GM21529 (cell line): ENCODE measurements at regions not wholly inside any gene's neighbourhood (a gene's known extent, or its start where the extent isn't known, plus 50 kb on each side); places are given as distances from the start of the nearest gene placed in this dataset.
"Not testable (repeated sequence)": the region's sequence is repeated elsewhere in the genome, so short reads cannot be mapped to it uniquely, and the experiment has no call there.

Source experiments
- ATAC-seq: cut with Tn5 transposase; IDR thresholded peaks from one replicate; pipeline ENCODE4 v1.9.1; 2021; ENCODE audit not compliant: unreplicated experiment

DNA sequence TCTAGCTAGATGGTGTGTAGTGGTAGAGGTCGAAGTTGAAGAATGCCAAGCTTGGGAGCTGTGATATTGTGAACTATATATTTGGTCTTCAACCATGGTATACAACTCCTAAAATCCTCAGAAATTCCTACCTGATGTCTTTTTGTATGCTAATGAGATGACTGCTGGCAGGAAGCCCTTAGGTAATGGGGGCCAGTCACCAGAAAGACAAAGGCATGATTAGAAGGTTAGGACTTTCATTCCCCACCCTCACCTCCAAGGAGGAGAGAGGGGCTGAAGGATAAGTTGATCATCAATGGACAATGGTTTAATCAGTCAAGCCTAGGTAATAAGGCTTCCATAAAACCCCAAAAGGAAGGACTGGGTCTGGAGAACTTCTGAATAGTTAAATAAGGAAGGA is 285.7 kb upstream of the POU5F2 start:
- no peak for ATAC-seq

- ATAC-seq = no peak
Measured at GRCh38 chr5:94025788-94026473, 284.5 kb upstream of the POU5F2 start.

GRCh38 chr5:94024620-94025019 is 283.2 kb upstream of the POU5F2 start:
- ATAC-seq = no peak

DNA sequence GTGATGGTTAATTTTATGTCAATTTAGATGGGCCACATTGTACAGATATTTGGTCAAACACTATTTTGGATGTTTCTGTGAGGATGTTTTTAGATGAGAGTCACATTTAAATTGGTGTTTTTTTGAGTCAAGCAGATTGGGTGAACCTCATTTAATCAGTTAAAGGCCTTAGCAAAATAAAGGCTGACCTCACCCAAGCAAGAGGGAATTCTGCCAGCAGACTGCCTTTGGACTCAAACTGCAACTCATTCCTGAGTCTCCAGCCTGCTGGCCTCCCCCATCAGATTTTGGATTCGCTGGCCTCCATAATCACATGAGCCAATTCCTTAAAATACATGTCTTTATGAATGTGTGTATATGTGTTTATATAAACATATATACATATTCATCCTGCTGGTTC is 282.7 kb upstream of the POU5F2 start:
- ATAC-seq = no peak

- no peak for ATAC-seq
Measured at GRCh38 chr5:94021246-94021645, 279.8 kb upstream of the POU5F2 start.

DNA sequence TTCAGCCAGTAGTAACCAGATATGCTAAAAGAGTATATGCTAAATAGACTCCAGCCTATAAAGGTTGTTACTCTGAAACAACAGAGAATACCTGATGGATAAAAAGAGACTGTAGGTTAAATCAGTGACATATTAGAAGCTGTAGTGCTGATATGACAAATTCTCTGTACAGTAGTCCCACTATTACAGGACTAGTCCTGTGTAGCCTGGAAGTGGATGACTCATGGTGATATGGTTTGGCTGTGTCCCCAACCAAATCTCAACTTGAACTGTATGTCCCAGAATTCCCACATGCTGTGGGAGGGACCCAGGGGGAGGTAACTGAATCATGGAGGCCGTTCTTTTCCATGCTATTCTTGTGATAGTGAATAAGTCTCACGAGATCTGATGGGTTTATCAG is 276.2 kb upstream of the POU5F2 start:
- ATAC-seq = no peak

DNA sequence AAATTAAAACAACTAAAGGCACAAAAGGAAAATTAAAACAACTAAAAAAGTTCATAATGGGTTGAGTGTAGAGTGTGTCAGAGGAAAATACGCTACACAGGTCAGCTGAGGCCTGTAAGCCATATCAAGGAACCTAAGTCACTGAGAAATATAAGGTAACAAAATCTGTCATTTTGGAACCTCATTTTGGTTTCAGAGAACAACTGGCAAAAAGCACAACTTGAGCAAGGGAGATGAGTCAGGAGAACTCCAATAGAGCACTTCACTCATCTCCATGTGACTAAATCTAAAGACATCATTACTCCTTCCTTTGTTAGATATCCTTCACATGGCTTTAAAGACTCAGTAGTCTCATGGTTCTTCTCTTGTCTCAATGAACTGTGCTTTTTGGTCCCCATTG is 269.4 kb upstream of the POU5F2 start:
- ATAC-seq = no peak

- no peak for ATAC-seq
Measured at GRCh38 chr5:94009161-94009560, 267.8 kb upstream of the POU5F2 start.

DNA sequence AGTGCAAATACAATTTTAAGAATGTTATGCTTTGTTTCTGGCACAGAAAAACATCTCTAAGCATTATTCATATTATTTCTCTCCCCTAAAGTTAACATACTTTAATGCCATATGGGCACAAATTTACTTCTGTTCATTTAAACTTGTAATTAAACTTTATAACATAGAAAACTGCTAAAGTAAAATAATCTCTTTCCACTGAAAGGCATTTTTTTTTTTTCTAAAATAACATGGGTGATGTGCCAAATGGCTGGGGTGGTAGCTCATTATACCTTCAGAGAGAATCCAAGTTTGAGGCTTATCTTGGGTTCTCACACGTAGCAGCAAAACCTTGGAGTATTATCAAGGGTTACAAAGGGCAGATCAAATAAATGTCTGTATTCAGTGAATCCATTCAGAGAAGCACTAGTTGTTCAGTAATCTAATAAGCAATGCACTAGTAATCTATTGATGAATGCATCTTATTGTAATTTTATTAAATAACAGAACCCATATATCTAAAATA is 257.6 kb upstream of the POU5F2 start:
- no peak for ATAC-seq

GRCh38 chr5:93997562-93997961 is 256.2 kb upstream of the POU5F2 start:
- no peak for ATAC-seq

GRCh38 chr5:93995126-93995621 is 253.8 kb upstream of the POU5F2 start:
- peak; percentile 66 for ATAC-seq

DNA sequence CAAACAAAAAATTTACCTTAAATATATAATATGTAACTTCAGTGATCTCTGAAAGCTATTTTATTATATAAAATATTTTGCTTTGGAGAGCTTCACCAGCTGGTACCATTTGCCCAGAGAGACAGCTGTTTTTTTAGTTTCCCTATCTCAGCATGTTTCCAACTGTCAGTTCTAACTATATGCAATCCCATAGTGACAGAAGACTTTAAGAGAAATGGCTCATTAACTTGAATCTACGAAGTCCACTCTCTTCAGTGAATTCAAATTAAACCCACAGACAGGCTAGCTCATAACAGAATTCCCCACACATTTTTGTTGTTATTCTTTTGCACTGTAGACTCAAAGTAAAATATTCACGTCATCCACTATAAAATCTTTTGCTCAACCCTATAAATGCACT is 251.8 kb upstream of the POU5F2 start:
- no peak for ATAC-seq

DNA sequence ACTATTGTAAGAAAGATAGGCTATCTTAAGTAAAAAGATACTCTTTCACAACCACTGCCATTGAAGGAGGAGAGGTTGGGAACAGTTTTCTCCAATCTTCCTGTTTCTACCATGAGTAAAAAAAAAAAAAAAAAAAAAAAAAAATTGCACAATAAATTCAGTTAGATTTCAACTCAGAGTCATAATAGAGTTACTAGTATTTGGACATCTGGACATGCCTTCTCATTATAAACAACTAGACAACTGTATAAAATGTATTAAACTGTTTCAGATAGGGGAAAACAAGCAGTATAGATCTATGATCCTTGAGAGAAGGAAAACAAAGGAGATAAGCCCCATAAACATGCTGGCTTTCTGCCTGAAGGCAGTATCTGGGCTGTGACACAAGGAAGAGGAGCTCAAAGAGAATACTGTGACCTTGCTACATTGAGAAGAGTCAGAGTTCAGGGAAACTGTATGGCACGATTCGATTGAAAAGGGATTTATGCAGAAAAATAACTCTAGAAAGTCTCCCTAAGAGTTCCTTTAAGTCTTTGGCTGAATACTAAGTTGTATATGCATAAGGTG is 249.2 kb upstream of the POU5F2 start:
- no peak for ATAC-seq

- ATAC-seq = not testable (repeated sequence)
Measured at GRCh38 chr5:93985940-93986570, 244.7 kb upstream of the POU5F2 start.

GRCh38 chr5:93978222-93978621 is 236.8 kb upstream of the POU5F2 start:
- no peak for ATAC-seq

DNA sequence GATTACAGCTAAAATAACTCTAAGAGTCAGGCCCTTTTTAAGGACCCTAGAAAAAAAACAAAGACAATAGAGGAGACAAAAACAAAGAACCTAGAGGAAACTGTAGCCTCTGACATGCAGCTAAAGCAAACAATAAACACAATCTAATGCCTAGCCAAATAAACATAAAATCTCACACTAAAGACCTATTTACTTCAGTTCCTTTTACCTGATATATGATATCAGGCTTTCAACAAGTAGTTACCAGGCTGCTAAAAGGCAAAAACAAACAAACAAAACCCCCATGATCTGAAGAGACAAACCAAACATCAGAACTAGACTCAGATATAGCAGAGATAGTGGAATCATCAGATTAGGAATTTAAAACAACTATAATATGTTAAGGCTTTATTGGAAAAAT is 226.5 kb upstream of the POU5F2 start:
- no peak for ATAC-seq

GRCh38 chr5:93964421-93964820 is 223.0 kb upstream of the POU5F2 start:
- ATAC-seq = no peak

GRCh38 chr5:93960042-93960441 is 218.6 kb upstream of the POU5F2 start:
- no peak for ATAC-seq

GRCh38 chr5:93956006-93956405 is 214.6 kb upstream of the POU5F2 start:
- ATAC-seq = no peak

DNA sequence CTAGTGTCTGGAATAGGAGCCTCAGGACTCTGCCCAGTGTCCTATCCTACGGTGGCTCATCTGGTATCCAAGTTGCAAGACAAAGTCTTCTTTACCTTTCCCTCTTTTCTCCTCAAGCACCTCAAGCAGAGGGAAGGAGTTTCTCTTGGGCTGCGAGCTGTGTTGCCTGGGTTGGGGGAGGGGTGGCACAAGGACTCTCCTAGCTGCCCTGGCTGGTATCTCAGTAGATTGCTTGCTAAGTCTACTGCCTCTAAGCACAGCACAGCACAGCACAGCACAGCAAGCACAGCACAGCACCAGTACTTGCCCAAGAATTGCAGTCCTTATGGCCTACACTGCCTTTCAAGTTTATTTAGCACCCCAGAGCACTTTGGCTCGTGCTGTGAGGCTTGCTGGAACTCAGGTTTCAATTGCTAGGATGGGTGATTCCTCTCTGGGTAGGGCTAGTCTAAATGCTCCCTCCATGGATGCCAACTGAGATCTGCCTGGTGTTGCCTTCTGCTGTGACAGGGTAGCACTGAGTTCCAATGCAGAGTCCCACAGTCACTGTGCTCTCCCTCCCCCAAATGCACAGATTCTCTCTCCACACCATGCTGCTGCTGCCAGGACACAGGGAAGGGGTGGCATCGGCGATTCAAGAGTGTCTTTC is 213.1 kb upstream of the POU5F2 start:
- ATAC-seq = no peak

- no peak for ATAC-seq
Measured at GRCh38 chr5:93953442-93953841, 212.0 kb upstream of the POU5F2 start.

- no peak for ATAC-seq
Measured at GRCh38 chr5:93941897-93942296, 200.5 kb upstream of the POU5F2 start.
